ENCODE measurements at regions not wholly inside any gene's neighbourhood (a gene's known extent, or its start where the extent isn't known, plus 50 kb on each side); places are given as distances from the start of the nearest gene placed in this dataset.

DNA sequence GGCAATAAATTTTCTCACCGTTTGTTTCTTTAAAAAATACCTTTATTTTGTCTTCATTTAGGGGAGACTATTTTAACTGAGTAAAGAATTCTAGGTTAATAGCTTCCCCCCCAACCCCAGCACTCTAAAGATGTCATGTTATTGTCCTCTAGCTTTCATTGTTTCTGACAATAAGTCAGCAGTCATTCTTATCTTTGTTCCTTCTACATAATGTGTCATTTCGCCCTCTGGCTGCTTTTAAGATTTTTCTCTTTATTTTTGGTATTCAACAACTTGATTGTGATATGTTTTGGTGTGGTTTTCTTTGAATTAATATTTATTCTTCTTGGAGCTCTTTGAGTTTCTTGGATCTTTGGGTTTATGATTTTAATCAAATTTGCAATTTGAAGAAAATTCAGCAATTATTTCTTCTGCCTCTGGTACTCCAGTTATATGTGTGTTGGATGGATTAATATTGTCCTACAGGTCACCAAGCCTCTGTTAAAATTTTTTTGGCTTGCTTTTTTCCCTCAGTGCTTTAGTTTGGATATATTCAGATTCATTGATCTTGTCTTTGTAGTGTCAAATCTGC lies 64.6 kb upstream of the ELN start:
- DNase-seq: no peak

DNA sequence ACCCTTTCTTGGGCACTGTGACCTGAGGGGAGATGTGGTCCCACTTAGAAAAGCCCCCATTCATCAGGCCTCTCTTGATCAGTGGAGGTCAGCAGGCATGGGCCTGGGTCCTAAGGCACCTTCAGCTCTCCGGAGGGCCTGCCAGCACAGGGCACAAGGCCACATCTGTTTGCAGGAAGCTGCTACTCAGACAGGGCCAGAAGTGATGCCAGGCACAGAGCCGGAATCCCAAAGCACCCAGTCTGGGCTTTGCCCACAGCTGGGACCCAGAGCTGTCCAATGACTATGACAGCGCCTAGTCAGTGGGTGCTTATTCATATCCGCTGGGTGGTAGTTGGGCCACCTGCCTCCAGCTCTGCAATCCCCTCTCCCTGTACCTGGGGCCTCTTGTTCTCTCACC lies 63.2 kb upstream of the ELN start:
- no peak for DNase-seq

DNA sequence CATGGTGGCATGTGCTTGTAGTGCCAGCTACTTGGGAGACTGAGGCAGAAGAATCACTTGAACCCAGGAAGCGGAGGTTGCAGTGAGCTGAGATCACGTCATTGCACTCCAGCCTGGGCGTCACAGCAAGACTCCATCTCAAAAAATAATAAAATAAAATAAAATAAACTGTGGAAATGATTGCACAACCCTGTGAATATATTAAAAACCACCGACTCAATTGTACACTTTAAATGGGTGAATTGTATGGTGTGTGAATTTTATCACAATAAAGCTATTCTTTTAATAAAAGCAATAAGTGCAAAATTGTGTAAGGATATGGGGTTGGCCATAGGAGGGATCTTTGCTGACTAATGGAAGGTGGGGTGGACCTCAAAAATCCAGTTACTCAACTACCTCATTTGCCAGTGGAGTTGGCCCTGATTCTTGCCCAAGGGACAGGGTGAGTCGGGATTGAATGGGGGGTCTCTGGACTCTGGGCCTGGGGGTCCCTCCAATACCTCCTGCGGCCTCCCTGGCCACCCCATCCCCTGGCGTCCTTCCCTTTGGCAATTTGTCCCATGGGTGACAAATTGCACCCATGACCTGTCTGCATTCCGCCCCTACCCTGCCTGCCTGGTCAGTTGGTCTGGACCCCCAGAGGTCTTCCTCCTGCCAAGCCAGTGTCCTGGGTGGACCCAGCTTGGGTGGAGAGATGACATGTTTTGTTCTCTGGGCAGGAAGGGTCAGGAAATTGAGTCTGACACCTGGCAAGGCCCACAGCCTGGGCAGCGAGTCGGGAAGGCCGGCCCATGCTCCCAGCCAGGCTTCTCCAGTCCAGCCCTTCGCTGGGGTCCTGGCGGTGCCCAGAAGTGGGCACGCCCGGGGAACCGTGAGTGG lies 61.7 kb upstream of the ELN start:
- DNase-seq: no peak

DNA sequence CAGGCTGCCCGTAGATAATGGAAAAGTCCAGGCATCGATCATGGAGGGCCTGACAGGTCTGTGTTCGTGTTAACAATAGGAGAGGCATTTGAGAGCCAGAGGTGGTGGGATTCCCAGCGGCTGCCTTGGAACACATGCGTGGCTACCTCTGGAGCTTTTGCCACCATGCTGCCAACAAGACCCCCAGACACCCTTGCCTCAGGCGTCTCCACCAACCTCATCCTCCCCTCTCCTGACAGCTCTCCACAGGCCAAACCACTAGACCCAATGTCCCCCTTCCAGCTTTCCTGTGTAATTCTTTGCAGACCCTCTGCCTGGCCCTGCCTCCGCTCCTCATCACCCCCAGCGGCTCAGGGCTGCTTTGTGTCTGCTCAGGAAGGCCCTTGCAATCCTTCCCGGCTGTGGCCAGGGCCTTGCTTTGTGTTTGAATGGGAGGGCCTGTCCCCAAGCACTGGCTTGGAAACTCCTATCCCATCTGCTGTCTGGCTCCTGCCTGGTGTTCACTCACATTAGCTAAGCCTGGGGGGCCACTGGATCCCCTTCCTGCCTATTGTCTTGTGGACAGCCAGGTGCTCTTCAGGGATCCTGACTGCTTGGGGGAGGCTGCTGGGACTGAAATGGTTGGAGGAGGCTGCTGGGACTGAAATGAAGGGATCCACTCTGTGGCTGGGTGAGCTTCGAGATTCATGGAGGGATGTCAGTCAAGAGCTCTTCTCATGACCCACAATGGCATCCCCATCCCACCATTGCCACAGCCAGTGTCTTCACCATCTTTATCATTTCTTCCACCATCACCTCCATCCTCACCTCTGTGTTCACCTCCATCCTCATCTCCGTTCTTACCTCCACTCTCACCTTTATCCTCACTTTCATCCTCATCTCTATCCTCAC lies 60.8 kb upstream of the ELN start:
- no peak for DNase-seq

DNA sequence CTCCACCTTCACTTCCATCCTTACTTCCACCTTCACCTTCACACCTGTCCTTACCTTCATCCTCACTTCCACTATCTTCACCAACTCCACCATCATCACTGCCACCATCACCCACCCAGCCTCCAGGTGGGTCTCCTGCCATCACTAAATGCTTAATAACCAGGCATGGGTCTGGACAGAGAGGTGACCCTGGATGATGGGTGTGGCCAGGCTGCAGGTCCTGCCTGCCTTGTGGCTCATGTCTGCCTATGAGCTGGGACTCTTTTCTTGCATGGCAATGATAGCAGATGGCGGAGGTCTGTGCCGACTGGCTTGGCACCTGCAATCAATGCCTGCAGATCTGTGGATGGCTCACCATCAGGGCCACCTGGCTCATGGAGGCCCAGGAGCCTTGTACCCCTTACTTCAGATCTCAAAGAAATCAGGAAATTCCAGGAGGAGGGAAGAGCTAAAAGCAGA lies 60.1 kb upstream of the ELN start:
- no peak for DNase-seq

DNA sequence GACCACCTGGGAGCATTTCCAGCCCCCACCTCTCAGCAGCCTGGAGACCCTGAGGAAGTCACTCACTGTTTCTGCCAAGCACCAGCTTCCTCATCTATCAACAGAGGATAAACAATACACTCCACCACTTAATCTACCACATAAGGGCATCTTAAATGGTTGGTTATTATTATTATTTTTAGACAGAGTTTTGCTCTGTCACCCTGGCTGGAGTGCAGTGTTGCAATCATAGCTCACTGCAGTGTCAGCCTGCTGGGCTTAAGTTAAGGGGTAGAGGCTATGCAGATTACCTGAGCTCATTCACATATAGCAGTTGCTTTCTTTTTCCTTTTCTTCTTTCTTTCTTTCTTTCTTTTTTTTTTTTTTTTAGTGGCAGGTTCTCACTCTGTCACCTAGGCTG lies 59.5 kb upstream of the ELN start:
- no peak for DNase-seq

DNA sequence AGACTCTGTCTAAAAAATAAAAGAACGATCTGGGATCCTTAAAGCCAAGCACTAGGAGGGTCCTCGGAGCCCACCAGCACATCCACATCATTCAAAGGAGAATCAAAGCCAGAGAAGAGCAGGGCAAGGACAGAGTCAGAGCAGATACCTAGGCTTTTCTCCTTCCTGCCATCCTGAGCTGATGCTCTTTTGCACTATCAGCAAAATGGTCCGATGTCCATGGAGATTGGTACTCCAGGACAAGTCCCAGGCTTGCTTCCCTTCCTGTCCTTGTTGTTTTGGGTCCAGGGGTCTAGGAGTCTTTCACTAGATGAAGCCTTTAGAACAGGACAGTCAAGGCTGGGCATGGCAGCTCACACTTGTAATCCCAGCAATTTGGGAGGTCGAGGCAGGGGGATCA lies 58.0 kb upstream of the ELN start:
- DNase-seq: no peak

DNA sequence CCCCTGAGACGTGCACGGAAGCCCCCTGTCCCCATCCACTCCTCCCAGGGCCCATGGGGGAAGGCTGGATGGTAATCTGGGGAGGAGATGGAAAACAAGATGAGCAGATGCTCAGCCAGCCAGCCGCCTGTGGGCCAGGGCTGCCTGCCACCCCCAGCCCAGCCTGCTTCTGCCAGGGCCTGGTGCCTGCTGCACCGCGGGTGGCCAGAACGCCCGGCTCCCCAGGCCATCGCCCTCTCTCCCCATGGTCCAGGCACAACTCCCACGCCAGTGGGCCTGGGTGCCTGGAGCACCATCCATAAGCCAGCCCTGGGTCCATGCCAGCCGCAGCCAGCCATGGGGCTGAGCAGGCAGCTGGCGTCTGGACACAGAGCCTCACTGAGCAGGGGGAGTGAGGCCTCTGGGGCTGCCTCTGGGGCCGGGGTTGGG lies 57.2 kb upstream of the ELN start:
- no peak for DNase-seq

DNA sequence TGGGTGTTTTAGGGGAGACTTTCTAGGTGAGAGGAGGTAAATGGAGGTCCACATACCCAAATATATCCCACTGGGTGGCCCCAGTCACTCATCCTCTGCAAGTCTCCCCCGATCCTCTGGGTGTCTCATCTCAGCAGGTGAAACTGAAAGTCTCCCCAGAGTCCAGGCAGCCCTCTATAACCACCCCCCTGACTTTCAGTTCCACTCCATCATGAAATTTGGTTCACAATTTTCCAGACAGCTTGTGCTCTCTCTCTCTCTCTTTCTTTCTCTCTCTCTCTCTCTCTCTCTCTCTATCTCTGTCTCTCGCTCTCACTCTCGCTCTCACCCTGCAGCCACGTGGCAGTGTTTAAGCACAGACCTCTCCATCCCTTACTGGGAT lies 56.7 kb upstream of the ELN start:
- DNase-seq: no peak

DNA sequence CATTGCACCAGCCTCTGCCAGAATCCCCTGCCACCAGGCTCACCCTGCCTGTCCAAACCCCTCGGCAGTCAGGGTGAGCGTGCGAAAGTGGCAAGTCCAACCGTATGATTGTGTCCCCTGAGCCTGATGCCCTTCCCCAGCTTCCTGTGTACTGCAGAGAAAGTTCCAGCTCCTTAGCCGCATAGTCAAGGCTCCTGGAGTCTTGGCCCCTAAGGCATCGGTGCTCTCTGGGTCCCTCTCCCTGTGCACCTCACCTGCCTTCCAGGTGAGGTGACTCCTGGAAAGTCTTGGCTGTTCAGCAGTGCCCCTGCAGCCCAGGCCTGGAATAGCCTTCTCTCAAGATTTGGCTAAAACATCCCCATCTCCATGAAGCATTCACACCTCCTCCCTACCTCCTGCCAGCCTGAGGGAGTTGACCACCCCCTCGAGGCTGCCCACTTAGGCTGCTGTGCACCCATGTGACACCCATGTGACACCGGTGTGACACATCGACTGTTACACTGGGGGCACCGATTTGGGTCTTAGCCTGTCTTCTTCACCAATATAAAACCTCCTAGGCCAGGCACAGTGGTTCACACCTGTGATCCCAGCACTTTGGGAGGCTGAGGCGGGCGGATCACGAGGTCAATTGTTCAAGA lies 56.1 kb upstream of the ELN start:
- no peak for DNase-seq

DNA sequence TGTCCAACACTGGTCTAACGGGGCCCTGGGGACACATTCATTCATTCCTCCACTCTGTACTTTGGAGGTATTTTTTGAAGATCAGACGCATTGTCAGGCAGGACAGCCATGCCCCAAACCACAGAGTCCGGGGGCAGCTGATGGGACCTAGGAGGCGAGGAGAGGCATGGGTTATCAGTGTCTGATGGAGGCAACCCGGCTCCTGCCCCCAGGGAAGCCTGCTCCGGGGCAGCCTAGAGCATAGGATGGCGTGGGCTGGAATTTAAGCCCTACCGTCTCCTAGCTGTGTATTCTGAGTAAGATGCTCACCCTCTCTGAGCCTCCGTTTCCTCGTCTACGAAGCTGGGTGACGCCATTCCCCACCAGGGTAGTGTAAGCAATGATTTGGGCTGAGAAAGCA lies 55.4 kb upstream of the ELN start:
- no peak for DNase-seq

DNA sequence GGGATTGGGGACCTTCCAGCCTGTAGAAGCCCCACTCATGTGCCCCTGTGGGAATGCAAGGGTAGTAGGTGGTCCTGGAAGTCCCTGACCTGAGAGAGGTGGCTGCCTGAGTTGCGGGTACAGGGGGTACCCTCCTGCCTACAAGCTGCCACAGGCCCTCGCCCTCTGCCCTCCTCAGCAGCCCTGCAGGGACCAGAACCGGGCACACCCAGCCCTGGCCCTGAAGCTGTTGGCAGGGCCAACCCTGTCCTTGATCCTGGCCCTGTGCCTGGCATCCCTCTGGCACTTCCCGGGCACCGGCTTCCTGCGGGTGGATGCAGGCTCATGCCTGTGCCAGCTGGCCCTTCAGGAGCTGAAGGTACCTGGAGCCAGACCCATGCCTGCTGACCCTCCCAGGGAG lies 54.9 kb upstream of the ELN start:
- DNase-seq: no peak

DNA sequence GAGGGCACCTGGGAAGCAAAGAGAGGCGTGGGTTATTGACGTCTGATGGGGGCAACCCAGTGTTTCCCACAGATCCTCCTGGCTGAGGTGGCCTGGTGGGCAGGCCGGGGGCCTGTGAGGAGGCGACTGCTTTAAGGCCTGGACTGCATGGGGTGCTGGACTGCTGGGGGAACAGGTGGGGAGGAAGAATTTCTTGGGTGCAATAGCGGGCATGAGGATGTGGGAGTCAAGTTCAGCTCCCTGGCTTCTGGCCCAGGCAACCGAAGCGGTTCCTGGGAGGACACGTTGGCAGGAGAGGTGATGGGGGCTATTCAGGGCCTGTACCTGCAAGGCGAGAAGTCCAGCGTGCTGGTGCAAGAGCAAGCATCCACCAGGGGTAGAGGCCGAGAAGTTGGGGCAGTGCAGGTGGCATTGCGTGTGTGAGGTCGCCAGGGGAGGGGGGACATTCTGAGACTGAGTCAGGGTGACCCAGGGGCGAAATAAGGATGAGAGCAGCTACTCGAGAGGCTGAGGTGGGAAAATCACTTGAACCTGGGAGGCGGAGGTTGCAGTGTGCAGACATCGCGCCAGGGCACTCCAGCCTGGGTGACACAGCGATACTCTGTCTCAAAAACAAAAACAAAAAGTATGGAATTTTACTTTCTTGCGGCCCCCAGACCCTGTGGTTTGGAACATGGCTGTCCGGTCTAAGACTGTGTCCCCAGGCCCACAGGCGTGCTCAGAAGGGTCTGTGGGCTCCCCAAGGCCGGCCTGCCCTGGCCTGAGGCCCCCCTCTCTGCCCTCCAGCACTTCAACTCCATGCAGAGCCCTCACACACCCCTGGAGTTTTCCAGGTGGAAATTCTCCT lies 53.6 kb upstream of the ELN start:
- DNase-seq: no peak

DNA sequence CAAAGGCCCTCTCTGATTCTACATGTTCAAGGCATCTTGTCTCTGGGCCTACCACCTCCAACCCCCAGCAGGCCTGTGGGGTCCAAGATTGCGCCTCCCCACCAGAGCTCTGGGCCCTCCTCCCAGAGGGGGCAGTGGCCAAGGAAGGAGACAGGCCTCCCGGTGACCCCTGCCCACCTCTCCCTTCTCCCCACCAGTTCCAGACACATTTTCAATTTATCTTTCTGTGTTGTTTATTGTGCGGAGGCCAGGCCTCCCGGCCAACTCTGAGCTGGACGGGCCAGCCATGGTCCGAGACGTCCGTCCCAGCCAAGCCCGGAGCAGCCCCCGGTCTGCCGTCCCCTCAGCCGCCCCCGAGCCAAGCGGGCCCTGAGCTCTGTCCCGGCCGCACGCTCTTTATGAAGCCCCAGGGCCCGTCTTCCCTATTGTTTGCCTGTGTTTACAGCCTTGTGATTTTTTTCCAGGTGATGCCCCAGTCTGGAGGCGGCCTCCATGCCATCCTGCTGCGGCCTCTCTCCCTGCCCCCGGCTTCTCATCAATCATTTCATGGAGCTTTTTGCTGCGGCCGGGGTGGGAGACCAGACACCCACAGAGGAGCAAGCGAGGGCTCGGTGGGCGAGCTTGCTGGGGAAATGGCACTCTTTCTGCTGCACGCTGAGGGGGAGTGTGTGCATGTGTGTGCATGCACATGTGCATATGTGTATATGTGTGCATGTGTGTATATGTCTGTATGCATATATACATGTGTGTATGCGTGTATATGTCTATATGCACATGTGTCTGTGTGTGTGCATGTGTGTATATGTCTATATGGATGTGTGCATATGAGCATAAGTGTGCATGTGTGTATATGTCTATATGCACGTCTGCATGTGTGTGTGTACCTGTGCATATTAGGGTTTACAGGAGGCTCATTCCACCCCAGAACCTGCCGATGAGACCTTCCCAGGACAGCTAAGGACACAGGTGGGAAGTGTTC lies 52.7 kb upstream of the ELN start:
- DNase-seq: no peak

DNA sequence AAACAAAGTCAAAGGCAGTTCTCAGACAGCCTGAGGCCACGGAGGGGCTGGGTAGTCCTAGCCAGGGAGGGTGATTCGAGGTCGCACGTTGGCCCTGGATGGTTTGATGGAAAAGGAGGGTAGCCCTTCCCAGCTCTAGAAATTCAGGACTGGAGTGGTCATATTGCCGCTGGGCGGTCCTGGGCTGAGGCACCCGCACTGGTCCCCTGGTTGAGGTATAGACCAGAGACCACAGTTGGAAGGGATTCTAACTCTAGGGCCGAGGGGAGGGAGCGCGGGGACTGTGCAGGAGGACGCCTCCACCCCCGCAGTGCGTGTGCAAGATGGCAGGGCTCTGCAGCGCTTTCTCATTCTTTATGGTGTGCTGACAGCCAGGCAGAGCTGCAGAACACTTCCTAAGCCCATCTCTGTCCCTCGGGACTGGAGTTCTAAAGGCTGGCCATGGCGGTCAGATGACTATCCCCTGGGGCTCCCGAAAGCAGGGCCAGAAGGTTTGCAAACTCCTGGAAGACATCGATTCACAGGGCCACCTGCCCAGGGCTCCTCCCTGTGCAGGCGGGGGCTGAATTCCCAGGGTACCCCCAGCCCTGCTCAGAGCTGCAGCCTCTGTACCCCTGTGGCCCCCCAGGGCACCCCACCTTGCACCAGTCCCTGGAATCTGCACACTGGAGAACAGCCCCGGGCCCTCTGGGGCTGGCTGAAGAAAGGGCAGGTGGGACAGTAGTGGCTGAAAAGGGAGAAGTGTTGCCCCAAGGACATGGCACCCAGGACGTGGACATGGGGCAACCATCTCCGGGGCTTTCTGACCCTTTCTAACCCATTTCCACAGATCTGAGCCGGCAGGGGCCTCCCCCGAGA lies 51.0 kb upstream of the ELN start:
- DNase-seq: no peak

DNA sequence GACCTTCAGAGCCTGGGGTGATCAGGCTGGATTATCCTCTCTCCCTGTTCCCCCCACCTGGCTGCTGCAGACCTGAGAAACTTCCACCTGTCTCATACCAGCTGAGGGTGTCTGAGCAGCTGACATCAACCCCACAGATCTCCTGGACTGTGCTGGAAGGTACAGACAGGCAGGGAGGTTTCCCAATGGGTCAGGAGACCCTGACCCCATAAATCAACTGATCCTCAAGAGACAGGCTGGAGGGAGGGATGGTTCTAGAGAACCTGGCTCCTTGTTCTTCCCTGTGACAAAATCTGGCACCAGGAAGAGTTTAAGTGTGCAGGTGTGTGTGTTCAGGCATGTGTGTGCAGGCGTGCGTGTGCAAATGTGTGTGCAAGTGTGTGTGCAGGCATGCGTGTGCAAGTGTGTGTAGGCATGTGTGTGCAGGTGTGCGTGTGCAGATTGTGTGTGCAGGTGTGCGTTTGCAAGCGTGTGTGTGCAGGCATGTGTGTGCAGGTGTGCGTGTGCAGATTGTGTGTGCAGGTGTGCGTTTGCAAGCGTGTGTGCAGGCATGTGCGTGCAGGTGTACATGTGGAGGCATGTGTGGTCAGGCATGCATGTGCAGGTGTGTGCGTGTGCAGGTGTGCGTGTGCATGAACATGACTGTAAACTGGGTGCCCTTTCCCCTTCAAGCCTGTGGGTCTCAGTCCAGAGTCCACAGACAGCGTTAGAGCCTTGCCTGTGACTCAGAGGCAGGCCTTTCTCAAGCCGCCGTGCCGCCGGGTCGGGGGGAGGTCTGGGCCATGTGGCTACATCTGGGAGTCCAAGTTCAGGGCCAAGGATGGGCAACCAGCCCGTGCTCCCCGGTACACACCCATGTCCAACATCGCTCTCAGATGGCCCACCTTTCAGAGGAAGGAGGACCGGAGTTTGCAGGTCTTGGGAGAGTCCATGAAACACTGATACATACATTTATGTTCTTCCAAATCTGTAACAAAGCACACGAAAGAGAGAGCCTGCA lies 50.1 kb upstream of the ELN start:
- no peak for DNase-seq
